ENCODE measurements at regions not wholly inside any gene's neighbourhood (a gene's known extent, or its start where the extent isn't known, plus 50 kb on each side); places are given as distances from the start of the nearest gene placed in this dataset.

DNA sequence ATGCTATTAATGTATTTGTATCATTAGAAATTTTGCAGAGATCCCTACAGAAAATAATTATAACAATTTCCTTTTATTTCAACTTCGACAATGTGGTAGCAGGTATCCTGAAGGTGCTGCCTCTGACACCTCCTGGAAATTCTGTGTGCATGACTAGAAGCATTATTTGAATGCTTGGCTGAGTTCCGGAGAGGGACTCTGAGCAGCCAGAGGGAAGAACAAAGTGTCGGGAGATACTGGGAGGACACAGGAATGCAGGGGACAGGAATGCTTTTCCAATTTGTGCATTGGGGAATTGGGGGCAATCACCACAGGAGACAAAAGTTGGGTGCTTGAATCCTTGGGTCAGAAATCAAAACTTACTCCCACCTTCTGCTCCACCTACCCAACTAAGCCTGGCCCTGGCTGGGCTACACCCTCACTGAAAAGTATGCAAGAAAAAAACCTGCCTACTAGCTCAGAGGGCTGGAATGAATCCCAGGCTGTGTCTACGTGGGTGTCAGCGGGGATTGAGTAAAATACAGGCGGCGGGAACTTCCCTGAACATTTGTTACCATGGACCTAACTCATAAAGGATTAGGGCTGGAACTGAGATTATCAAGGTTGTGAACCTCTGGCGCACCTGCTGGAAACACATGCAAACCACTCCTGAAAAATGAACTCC is 299.3 kb downstream of the SOX11 start:
- no TSS peak for BruUV-seq (replicated peaks)
- intact Hi-C loops (cut with micrococcal nuclease; ENCODE audit: unreplicated experiment) (no loop called here), in situ Hi-C loops (cut with HindIII; ENCODE audit: extremely low pct_ligation_motif_present, low pct_unique_long_range_greater_than_20kb) (no loop called here)
- 11% methylated on average over 8 of the region's 8 CpGs for WGBS (ENCODE audit: low lambda C conversion rate)
- CTCF ChIA-PET (ENCODE audit: low intra/inter-chr PET ratio, low total read pairs), result no interaction called here
- Histone ChIP-seq H3K9ac (ENCODE audit: insufficient read depth, low read depth, low read length) (no peak overlapping the region), H3K9me3 (ENCODE audit: low read length) (peaks cover 15% of the 10 kb centered on the region; the same call in 1 of the 2 replicates), H3K27me3 (ENCODE audit: control insufficient read depth in 1 of 2, insufficient read depth in 2 of 2, low read length in 2 of 2) (no peaks in the 10 kb centered on the region; a peak in 1 of 5 replicates), H3K36me3 (replicated peaks in 1 of 2; ENCODE audit: control insufficient read depth in 1 of 2, insufficient read depth in 2 of 2, low read length in 2 of 2) (no peaks in the 10 kb centered on the region), H3K4me2 (ENCODE audit: low read depth, low read length) (no peak overlapping the region), H3K27ac (ENCODE audit: extremely low read length, insufficient read depth, low read length) (no peak overlapping the region), H4K20me1 (ENCODE audit: insufficient read depth, low read length) (no peaks in the 10 kb centered on the region), H2AFZ (ENCODE audit: low read length) (no peak overlapping the region), H3K79me2 (ENCODE audit: insufficient read depth, low read length) (no peaks in the 10 kb centered on the region), H3K4me3 (replicated peaks in 1 of 3; ENCODE audit: insufficient read depth in 1 of 3, low read depth in 2 of 3, low read length in 3 of 3) (no peak overlapping the region), H3K4me1 (ENCODE audit: insufficient read depth, low read length) (no peaks in the 10 kb centered on the region)
- no peak for TF ChIP-seq RFXANK (CRISPR knock-in tag; IDR thresholded peaks at IDR 0.05)
- no peak for TF ChIP-seq MIXL1 (CRISPR knock-in tag; IDR thresholded peaks at IDR 0.05)
- TF ChIP-seq SP1 (IDR thresholded peaks at IDR 0.05), result no peak
- no peak for TF ChIP-seq SP1 (CRISPR knock-in tag; IDR thresholded peaks at IDR 0.05)
- TF ChIP-seq PRMT3 (CRISPR knock-in tag; IDR thresholded peaks at IDR 0.05; ENCODE audit: borderline replicate concordance, low read depth), result no peak
- TF ChIP-seq, protein P1, sequence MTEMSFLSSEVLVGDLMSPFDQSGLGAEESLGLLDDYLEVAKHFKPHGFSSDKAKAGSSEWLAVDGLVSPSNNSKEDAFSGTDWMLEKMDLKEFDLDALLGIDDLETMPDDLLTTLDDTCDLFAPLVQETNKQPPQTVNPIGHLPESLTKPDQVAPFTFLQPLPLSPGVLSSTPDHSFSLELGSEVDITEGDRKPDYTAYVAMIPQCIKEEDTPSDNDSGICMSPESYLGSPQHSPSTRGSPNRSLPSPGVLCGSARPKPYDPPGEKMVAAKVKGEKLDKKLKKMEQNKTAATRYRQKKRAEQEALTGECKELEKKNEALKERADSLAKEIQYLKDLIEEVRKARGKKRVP (CRISPR knock-in tag; IDR thresholded peaks at IDR 0.05), result no peak
- no peak for TF ChIP-seq SMAD9 (CRISPR knock-in tag; IDR thresholded peaks at IDR 0.05)
- TF ChIP-seq, protein P2, sequence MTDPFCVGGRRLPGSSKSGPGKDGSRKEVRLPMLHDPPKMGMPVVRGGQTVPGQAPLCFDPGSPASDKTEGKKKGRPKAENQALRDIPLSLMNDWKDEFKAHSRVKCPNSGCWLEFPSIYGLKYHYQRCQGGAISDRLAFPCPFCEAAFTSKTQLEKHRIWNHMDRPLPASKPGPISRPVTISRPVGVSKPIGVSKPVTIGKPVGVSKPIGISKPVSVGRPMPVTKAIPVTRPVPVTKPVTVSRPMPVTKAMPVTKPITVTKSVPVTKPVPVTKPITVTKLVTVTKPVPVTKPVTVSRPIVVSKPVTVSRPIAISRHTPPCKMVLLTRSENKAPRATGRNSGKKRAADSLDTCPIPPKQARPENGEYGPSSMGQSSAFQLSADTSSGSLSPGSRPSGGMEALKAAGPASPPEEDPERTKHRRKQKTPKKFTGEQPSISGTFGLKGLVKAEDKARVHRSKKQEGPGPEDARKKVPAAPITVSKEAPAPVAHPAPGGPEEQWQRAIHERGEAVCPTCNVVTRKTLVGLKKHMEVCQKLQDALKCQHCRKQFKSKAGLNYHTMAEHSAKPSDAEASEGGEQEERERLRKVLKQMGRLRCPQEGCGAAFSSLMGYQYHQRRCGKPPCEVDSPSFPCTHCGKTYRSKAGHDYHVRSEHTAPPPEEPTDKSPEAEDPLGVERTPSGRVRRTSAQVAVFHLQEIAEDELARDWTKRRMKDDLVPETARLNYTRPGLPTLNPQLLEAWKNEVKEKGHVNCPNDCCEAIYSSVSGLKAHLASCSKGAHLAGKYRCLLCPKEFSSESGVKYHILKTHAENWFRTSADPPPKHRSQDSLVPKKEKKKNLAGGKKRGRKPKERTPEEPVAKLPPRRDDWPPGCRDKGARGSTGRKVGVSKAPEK (CRISPR knock-in tag; IDR thresholded peaks at IDR 0.05; ENCODE audit: borderline replicate concordance), result no peak
- no peak for TF ChIP-seq ZFP41 (CRISPR knock-in tag; IDR thresholded peaks at IDR 0.05; ENCODE audit: borderline replicate concordance)
- TF ChIP-seq SNRNP70 (IDR thresholded peaks at IDR 0.05; ENCODE audit: low read depth, low read length), result no peak
- TF ChIP-seq, protein P3, sequence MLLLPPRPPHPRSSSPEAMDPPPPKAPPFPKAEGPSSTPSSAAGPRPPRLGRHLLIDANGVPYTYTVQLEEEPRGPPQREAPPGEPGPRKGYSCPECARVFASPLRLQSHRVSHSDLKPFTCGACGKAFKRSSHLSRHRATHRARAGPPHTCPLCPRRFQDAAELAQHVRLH (CRISPR knock-in tag; IDR thresholded peaks at IDR 0.05; ENCODE audit: borderline replicate concordance, low read depth), result no peak
- no peak for TF ChIP-seq ZNF10 (CRISPR knock-in tag; IDR thresholded peaks at IDR 0.05; ENCODE audit: borderline replicate concordance, low read depth)
- TF ChIP-seq, protein P4, sequence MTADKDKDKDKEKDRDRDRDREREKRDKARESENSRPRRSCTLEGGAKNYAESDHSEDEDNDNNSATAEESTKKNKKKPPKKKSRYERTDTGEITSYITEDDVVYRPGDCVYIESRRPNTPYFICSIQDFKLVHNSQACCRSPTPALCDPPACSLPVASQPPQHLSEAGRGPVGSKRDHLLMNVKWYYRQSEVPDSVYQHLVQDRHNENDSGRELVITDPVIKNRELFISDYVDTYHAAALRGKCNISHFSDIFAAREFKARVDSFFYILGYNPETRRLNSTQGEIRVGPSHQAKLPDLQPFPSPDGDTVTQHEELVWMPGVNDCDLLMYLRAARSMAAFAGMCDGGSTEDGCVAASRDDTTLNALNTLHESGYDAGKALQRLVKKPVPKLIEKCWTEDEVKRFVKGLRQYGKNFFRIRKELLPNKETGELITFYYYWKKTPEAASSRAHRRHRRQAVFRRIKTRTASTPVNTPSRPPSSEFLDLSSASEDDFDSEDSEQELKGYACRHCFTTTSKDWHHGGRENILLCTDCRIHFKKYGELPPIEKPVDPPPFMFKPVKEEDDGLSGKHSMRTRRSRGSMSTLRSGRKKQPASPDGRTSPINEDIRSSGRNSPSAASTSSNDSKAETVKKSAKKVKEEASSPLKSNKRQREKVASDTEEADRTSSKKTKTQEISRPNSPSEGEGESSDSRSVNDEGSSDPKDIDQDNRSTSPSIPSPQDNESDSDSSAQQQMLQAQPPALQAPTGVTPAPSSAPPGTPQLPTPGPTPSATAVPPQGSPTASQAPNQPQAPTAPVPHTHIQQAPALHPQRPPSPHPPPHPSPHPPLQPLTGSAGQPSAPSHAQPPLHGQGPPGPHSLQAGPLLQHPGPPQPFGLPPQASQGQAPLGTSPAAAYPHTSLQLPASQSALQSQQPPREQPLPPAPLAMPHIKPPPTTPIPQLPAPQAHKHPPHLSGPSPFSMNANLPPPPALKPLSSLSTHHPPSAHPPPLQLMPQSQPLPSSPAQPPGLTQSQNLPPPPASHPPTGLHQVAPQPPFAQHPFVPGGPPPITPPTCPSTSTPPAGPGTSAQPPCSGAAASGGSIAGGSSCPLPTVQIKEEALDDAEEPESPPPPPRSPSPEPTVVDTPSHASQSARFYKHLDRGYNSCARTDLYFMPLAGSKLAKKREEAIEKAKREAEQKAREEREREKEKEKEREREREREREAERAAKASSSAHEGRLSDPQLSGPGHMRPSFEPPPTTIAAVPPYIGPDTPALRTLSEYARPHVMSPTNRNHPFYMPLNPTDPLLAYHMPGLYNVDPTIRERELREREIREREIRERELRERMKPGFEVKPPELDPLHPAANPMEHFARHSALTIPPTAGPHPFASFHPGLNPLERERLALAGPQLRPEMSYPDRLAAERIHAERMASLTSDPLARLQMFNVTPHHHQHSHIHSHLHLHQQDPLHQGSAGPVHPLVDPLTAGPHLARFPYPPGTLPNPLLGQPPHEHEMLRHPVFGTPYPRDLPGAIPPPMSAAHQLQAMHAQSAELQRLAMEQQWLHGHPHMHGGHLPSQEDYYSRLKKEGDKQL (CRISPR knock-in tag; IDR thresholded peaks at IDR 0.05; ENCODE audit: low read depth), result no peak
- TF ChIP-seq, protein P5, sequence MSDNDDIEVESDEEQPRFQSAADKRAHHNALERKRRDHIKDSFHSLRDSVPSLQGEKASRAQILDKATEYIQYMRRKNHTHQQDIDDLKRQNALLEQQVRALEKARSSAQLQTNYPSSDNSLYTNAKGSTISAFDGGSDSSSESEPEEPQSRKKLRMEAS (IDR thresholded peaks at IDR 0.05), result no peak
- no peak for ATAC-seq
- POLR2A ChIA-PET, result no interaction called here
- DNase-seq (ENCODE audit: low spot score), result no peak
- no peak for FAIRE-seq

All from HepG2 (cell line).